HG02840 (cell line): ENCODE measurements at regions not wholly inside any gene's neighbourhood (a gene's known extent, or its start where the extent isn't known, plus 50 kb on each side); places are given as distances from the start of the nearest gene placed in this dataset.
"Not testable (repeated sequence)": the region's sequence is repeated elsewhere in the genome, so short reads cannot be mapped to it uniquely, and the experiment has no call there.

ENCODE experiments used
- ATAC-seq: cut with Tn5 transposase; IDR thresholded peaks from one replicate; pipeline ENCODE4 v1.9.1; 2021; ENCODE audit warnings: mild to moderate bottlenecking, moderate library complexity, moderate number of reproducible peaks; ENCODE audit not compliant: unreplicated experiment, low FRiP score

- ATAC-seq, result no peak
These were observed 732.7 kb upstream of the AUTS2 start for GRCh38 chr7:68865351-68866199.

- ATAC-seq, result no peak
These were observed 732.1 kb upstream of the AUTS2 start for GRCh38 chr7:68866200-68866570.

- not testable (repeated sequence) for ATAC-seq
These were observed 731.6 kb upstream of the AUTS2 start for GRCh38 chr7:68866721-68867120.

- no peak for ATAC-seq
These were observed 729.3 kb upstream of the AUTS2 start for GRCh38 chr7:68868978-68869377.

GRCh38 chr7:68873616-68874015 is 724.7 kb upstream of the AUTS2 start:
- ATAC-seq, result no peak

- ATAC-seq, result no peak
These were observed 722.4 kb upstream of the AUTS2 start for GRCh38 chr7:68875857-68876256.

- not testable (repeated sequence) for ATAC-seq
These were observed 711.2 kb upstream of the AUTS2 start for GRCh38 chr7:68887116-68887515.

- ATAC-seq, result no peak
These were observed 709.3 kb upstream of the AUTS2 start for GRCh38 chr7:68888971-68889385.

GRCh38 chr7:68892236-68892635 is 706.0 kb upstream of the AUTS2 start:
- no peak for ATAC-seq

- ATAC-seq, result no peak
These were observed 704.9 kb upstream of the AUTS2 start for GRCh38 chr7:68893411-68893810.

- ATAC-seq, result not testable (repeated sequence)
These were observed 699.1 kb upstream of the AUTS2 start for GRCh38 chr7:68899156-68899555.

- no peak for ATAC-seq
These were observed 698.2 kb upstream of the AUTS2 start for GRCh38 chr7:68900096-68900495.

- ATAC-seq, result no peak
These were observed 693.6 kb upstream of the AUTS2 start for GRCh38 chr7:68904630-68905029.

- no peak for ATAC-seq
These were observed 686.5 kb upstream of the AUTS2 start for GRCh38 chr7:68911754-68912153.

GRCh38 chr7:68914006-68914405 is 684.3 kb upstream of the AUTS2 start:
- ATAC-seq, result no peak

GRCh38 chr7:68917041-68917651 is 681.1 kb upstream of the AUTS2 start:
- ATAC-seq, result no peak

- no peak for ATAC-seq
These were observed 679.7 kb upstream of the AUTS2 start for GRCh38 chr7:68918621-68919020.

- ATAC-seq, result no peak
These were observed 675.4 kb upstream of the AUTS2 start for GRCh38 chr7:68922850-68923249.

GRCh38 chr7:68925241-68925640 is 673.0 kb upstream of the AUTS2 start:
- ATAC-seq, result no peak

- ATAC-seq, result no peak
These were observed 668.5 kb upstream of the AUTS2 start for GRCh38 chr7:68929781-68930261.

- no peak for ATAC-seq
These were observed 661.7 kb upstream of the AUTS2 start for GRCh38 chr7:68936471-68937035.

- no peak for ATAC-seq
These were observed 660.1 kb upstream of the AUTS2 start for GRCh38 chr7:68938151-68938550.
